Fibroblast of mammary gland (primary cell): ENCODE measurements at regions not wholly inside any gene's neighbourhood (a gene's known extent, or its start where the extent isn't known, plus 50 kb on each side); places are given as distances from the start of the nearest gene placed in this dataset.

Source experiments
- DNase-seq: peaks from one replicate; pipeline ENCODE4 v3.0.0-alpha.2; 2010; ENCODE audit warnings: low read depth
- H3K4me3 ChIP-seq: 2 replicates; pipeline ENCODE4 v1.5.1; 2011; ENCODE audit warnings: low read depth, mild to moderate bottlenecking, low read length, moderate library complexity; ENCODE audit not compliant: control insufficient read depth
- CTCF ChIP-seq: conservative IDR thresholded peaks from 2 replicates; pipeline ENCODE4 v1.5.1; 2011; ENCODE audit warnings: low read depth, low read length, inconsistent platforms; ENCODE audit not compliant: control insufficient read depth, insufficient read depth

GRCh38 chr4:3850128-3850527, 83.9 kb downstream of the ADRA2C start:
- H3K4me3 ChIP-seq, result no peak overlapping the region
- no peak for DNase-seq
- TF ChIP-seq CTCF, result no peak

- peak; percentile 41 for DNase-seq
- no peak for TF ChIP-seq CTCF
Measured at GRCh38 chr4:3851211-3851610, 85.0 kb downstream of the ADRA2C start.

DNA sequence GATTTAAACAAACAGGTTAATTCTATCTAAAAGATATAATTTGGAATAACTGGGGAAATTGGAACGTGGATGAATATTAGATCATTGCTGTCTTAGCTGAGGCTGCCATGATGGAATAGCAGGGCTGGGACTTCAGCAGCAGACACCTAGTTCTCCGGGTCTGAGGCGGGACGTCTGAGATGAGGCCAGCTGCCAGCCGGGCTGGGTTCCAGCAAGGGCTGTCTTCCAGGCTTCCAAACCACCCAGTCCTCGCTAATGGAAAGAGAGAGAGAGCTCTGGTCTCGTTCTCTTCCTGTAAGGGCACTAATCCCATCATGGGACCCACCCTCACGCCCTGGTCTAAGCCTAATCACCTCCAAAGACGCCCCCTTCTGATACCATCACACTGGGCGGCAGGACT, 85.7 kb downstream of the ADRA2C start:
- no peak for TF ChIP-seq CTCF
- no peak for DNase-seq

More at GRCh38 chr4:3851211-3851610, 85.0 kb downstream of the ADRA2C start:
- H3K4me3 ChIP-seq, result no peak overlapping the region

DNA sequence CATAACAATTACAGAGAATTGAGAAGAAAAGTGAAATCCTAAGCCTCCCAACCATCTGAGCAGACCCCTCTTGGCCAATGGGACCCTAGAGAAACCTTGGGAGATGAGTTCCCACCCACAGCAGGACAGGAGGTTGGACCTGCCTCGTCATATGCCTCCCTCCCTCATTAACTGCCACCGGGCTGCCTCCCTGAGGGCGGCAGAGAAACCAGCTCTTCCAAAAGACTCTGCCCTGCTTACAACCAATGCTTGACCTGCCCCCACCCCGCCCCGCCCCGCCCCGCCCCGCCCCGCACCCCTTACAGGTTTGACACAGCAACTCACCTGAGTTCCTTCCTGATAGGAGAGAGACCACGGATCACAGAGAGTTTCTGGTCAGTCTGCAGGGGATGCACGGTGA, 86.1 kb downstream of the ADRA2C start:
- no peak overlapping the region for H3K4me3 ChIP-seq
- DNase-seq, result no peak
- no peak for TF ChIP-seq CTCF

More for the DNA sequence above, 85.7 kb downstream of the ADRA2C start:
- no peak overlapping the region for H3K4me3 ChIP-seq

DNA sequence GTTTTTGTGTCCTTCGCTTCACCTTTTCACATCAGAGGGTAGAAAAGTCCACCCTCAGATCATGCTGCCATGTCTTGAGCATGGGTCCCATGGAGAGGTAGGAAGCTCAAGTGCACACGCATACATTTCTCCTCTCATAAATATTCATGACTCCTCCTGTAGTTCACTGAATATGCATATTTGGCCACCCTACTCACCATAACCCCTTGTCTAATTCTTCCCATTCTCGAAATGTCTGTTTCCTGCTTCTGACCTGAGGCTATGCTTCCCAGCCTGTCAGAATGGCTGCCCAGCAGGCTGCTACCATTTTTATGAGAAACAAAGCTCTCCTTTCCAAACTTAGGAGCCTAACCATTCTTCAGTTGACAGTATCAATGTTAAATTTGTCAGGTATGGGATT, 86.5 kb downstream of the ADRA2C start:
- TF ChIP-seq CTCF, result no peak
- DNase-seq, result no peak
- no peak overlapping the region for H3K4me3 ChIP-seq

DNA sequence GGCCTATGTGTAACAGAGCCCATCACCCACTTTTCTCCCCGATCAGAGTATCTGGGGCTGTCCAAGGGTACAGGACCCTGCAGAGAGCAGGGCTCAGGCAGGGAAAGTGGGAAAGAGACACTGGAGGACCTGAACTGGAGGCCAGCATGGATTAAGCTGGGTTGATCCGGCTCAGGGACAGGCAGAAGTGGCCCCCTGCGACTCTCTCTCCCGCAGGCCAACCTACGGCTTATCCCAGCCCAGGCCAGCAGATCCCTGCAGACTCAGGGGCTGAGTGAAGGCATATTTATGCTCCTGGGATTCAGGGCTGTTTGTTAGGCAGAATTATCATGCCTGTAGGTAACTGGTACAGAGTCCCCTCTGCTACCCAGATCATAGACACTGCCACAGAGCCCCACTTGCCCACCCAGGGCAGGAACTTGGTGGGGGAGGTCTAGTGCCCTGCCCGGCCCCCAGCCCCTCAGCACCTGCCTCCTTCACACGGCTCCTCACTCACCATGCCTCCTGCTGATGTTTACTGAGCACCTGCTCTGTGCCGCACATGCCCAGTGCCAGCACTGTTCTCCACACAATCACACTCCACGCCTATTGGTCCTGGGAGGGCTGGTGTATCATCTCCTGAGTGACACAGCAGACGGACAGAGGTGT, 87.3 kb downstream of the ADRA2C start:
- no peak for DNase-seq
- TF ChIP-seq CTCF, result no peak
- H3K4me3 ChIP-seq, result no peak overlapping the region

DNA sequence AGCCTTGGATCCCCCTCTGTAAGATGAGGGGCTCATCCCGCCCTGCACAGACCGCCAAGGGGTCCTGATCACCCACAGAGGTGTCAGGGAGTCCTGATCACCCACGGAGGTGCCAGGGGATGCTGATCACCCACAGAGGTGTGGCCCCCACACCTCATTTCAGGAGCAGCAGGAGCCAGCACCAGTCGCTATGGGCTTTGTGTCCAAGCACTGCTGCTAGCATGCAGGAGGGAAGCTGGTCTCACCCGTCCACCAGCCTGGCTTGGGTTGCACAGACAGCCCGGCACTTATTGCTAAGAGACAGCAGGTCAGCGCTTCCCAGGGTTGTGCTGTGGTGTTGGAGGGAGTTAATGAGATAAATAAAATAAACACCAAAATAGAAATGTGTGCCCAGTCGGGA, 88.5 kb downstream of the ADRA2C start:
- no peak overlapping the region for H3K4me3 ChIP-seq
- TF ChIP-seq CTCF, result no peak
- no peak for DNase-seq
